H1 (cell line): ENCODE measurements at regions not wholly inside any gene's neighbourhood (a gene's known extent, or its start where the extent isn't known, plus 50 kb on each side); places are given as distances from the start of the nearest gene placed in this dataset.

Source experiments
- CTCF ChIA-PET: fragments of 300-600 bp; sonication (Branson Sonifier 250); formaldehyde crosslinking; loops from one replicate; lab custom pipeline; 2021; ENCODE audit not compliant: partially characterized antibody; lab: Charles Lee
- POLR2A ChIA-PET: fragments of 300-600 bp; sonication (Branson Sonifier 250); formaldehyde crosslinking; loops from one replicate; lab custom pipeline; 2021; ENCODE audit warnings: inconsistent platforms; ENCODE audit not compliant: partially characterized antibody; lab: Charles Lee
- DNase-seq, 2 experiments: peaks; one replicate each; pipeline versions ENCODE4 v3.0.0 to v3.0.0-alpha.2; 2010 to 2022; ENCODE audit warnings: low spot score in 2 of 2, low read depth in 1 of 2, mixed read lengths in 1 of 2
- FAIRE-seq: peaks from 2 replicates; lab custom pipeline; 2011; peaks lifted over from hg19 to GRCh38; lab: Jason Lieb, UNC
- H2AFZ ChIP-seq: 2 replicates; pipeline ENCODE4 v1.8.1; 2012; ENCODE audit warnings: low read length, inconsistent platforms
- H2AK5ac ChIP-seq: 2 replicates; pipeline ENCODE4 v1.6.1; 2013; ENCODE audit warnings: low read depth, low read length
- H2BK120ac ChIP-seq: replicated peaks from 2 replicates; pipeline ENCODE3; 2013; ENCODE audit warnings: low read depth, low read length, inconsistent platforms
- H2BK12ac ChIP-seq: 2 replicates; pipeline ENCODE4 v1.6.1; 2013; ENCODE audit warnings: low read depth, low read length
- H2BK15ac ChIP-seq: 2 replicates; pipeline ENCODE4 v1.6.1; 2013; ENCODE audit warnings: low read length
- H2BK20ac ChIP-seq: 2 replicates; pipeline ENCODE4 v1.6.1; 2013; ENCODE audit warnings: low read length
- H2BK5ac ChIP-seq: 2 replicates; pipeline ENCODE4 v1.6.1; 2013; ENCODE audit warnings: low read depth, low read length
- H3K14ac ChIP-seq: 2 replicates; pipeline ENCODE4 v1.6.1; 2013; ENCODE audit warnings: inconsistent platforms; ENCODE audit not compliant: insufficient read length
- H3K18ac ChIP-seq: 2 replicates; pipeline ENCODE4 v1.6.1; 2013; ENCODE audit warnings: low read length; ENCODE audit errors: extremely low read depth
- H3K23ac ChIP-seq: 2 replicates; pipeline ENCODE4 v1.6.1; 2013; ENCODE audit warnings: inconsistent platforms; ENCODE audit not compliant: insufficient read length
- H3K23me2 ChIP-seq: 2 replicates; pipeline ENCODE4 v1.6.1; 2013; ENCODE audit warnings: low read depth, low read length
- H3K27ac ChIP-seq: 2 replicates; pipeline ENCODE4 v1.6.1; 2011; ENCODE audit warnings: low read depth, low read length, inconsistent platforms
- H3K27me3 ChIP-seq, 4 experiments: replicated peaks in 1 of 4; 1 replicate in 1 of 4; 2 replicates in 3 of 4; pipeline versions ENCODE4 v1.6.1 to v1.8.1; 2011 to 2013; ENCODE audit warnings: low read length in 3 of 4, mild to moderate bottlenecking in 3 of 4, inconsistent platforms in 2 of 4, mixed read lengths in 2 of 4, moderate library complexity in 1 of 4; ENCODE audit not compliant: control insufficient read depth in 3 of 4, insufficient read depth in 3 of 4; ENCODE audit errors: extremely low read depth in 1 of 4
- H3K36me3 ChIP-seq, 4 experiments: 2 replicates each; pipeline versions ENCODE4 v1.6.1 to v1.8.1; 2011 to 2013; ENCODE audit warnings: mild to moderate bottlenecking in 4 of 4, low read length in 3 of 4, moderate library complexity in 2 of 4, control low read depth in 1 of 4, inconsistent platforms in 1 of 4; ENCODE audit not compliant: insufficient read depth in 4 of 4, control insufficient read depth in 2 of 4
- H3K4ac ChIP-seq: replicated peaks from 2 replicates; pipeline ENCODE3; 2013; ENCODE audit warnings: low read length, low read depth, mixed read lengths, inconsistent platforms; ENCODE audit not compliant: insufficient read length
- H3K4me1 ChIP-seq, 4 experiments: replicated peaks in 1 of 4; 1 replicate in 1 of 4; 2 replicates in 3 of 4; pipeline versions ENCODE4 v1.6.1 to v1.8.1; 2011 to 2013; ENCODE audit warnings: low read length in 3 of 4, inconsistent platforms in 2 of 4, mixed read lengths in 1 of 4; ENCODE audit not compliant: insufficient read depth in 4 of 4, control insufficient read depth in 3 of 4
- H3K4me2 ChIP-seq, 2 experiments: 2 replicates each; pipeline versions ENCODE4 v1.6.1 to v1.8.1; 2011 to 2013; ENCODE audit warnings: low read depth in 2 of 2, low read length in 2 of 2, control low read depth in 1 of 2, inconsistent platforms in 1 of 2, mild to moderate bottlenecking in 1 of 2; ENCODE audit not compliant: insufficient read depth in 1 of 2
- H3K4me3 ChIP-seq, 4 experiments: fragments of 200-600, 300-600 bp in 1 of 4; sonication (generic), shearing (Covaris generic), sonication (Bioruptor Twin) in 1 of 4; 2 replicates each; pipeline versions ENCODE4 v1.5.1 to v1.8.1; 2011 to 2016; ENCODE audit warnings: low read length in 4 of 4, low read depth in 3 of 4, control low read depth in 2 of 4, inconsistent platforms in 2 of 4, mild to moderate bottlenecking in 2 of 4, mixed read lengths in 1 of 4, moderate library complexity in 1 of 4; ENCODE audit not compliant: insufficient read depth in 2 of 4; ENCODE audit errors: extremely low read depth in 1 of 4
- H3K56ac ChIP-seq: replicated peaks from 2 replicates; pipeline ENCODE3; 2013; ENCODE audit warnings: low read depth, mild to moderate bottlenecking, mixed read lengths, low read length, inconsistent platforms; ENCODE audit not compliant: insufficient read length
- H3K79me1 ChIP-seq: 2 replicates; pipeline ENCODE4 v1.6.1; 2013; ENCODE audit warnings: low read depth, low read length, control low read depth
- H3K79me2 ChIP-seq, 2 experiments: 2 replicates each; pipeline versions ENCODE4 v1.6.1 to v1.8.1; 2012 to 2013; ENCODE audit warnings: low read length in 2 of 2, mild to moderate bottlenecking in 2 of 2, inconsistent platforms in 1 of 2; ENCODE audit not compliant: insufficient read depth in 2 of 2, control insufficient read depth in 1 of 2
- H3K9ac ChIP-seq, 4 experiments: replicated peaks in 1 of 4; 1 replicate in 1 of 4; 2 replicates in 3 of 4; pipeline versions ENCODE4 v1.6.1 to v1.8.1; 2011 to 2013; ENCODE audit warnings: low read depth in 3 of 4, low read length in 3 of 4, control low read depth in 2 of 4, mild to moderate bottlenecking in 2 of 4, moderate library complexity in 2 of 4, inconsistent platforms in 1 of 4; ENCODE audit errors: extremely low read depth in 1 of 4
- H3K9me3 ChIP-seq, 2 experiments: 2 replicates each; pipeline versions ENCODE4 v1.6.1 to v1.8.1; 2012 to 2013; ENCODE audit warnings: mild to moderate bottlenecking in 2 of 2, moderate library complexity in 2 of 2, control low read depth in 1 of 2, inconsistent platforms in 1 of 2, low read depth in 1 of 2, low read length in 1 of 2, mixed read lengths in 1 of 2; ENCODE audit not compliant: insufficient read depth in 2 of 2
- H4K20me1 ChIP-seq, 2 experiments: replicated peaks in 1 of 2; 2 replicates each; pipeline versions ENCODE3 to v1.8.1; 2011 to 2013; ENCODE audit warnings: inconsistent platforms in 2 of 2, low read length in 2 of 2, mild to moderate bottlenecking in 1 of 2; ENCODE audit not compliant: insufficient read depth in 2 of 2, control insufficient read depth in 1 of 2
- H4K5ac ChIP-seq: 2 replicates; pipeline ENCODE4 v1.6.1; 2013; ENCODE audit warnings: low read length, low read depth, mixed read lengths, inconsistent platforms; ENCODE audit not compliant: insufficient read length
- H4K8ac ChIP-seq: 2 replicates; pipeline ENCODE4 v1.8.0; 2013; ENCODE audit warnings: mild to moderate bottlenecking, moderate library complexity, low read length, inconsistent platforms; ENCODE audit not compliant: insufficient read depth; ENCODE audit errors: extremely low read depth
- H4K91ac ChIP-seq: replicated peaks from 2 replicates; pipeline ENCODE3; 2013; ENCODE audit warnings: low read length, mixed read lengths, inconsistent platforms; ENCODE audit not compliant: insufficient read length
- RBBP5 ChIP-seq: IDR thresholded peaks from 2 replicates; pipeline ENCODE4 v1.7.1; 2012; ENCODE audit warnings: low read depth, mild to moderate bottlenecking, inconsistent platforms, low read length, moderate library complexity, borderline replicate concordance
- RFX5 ChIP-seq: IDR thresholded peaks from 2 replicates; pipeline ENCODE4 v1.6.1; 2011; ENCODE audit warnings: low read depth, low read length, improper control_type of control experiment, borderline replicate concordance
- SIRT6 ChIP-seq: IDR thresholded peaks from one replicate; pipeline ENCODE4 v1.7.1; 2012; ENCODE audit warnings: low read length, inconsistent platforms
- SP1 ChIP-seq: IDR thresholded peaks from 2 replicates; pipeline ENCODE4 v1.6.1; 2011; ENCODE audit warnings: low read depth, low read length
- WGBS, 2 experiments: shearing (Covaris generic) in 1 of 2; methylation state at CpG; one replicate each; pipeline versions ENCODE4 v1.1.6 to v1.1.7; 2013 to 2015; ENCODE audit warnings: low lambda C conversion rate in 2 of 2, mixed read lengths in 2 of 2, inconsistent platforms in 1 of 2, low coverage in 1 of 2, missing lambda C conversion rate in 1 of 2; ENCODE audit not compliant: insufficient replicate concordance in 2 of 2, insufficient coverage in 1 of 2, insufficient read length in 1 of 2; ENCODE audit errors: extremely low coverage in 1 of 2, missing lambda C conversion rate in 1 of 2; 5-methylcytosine and 5-hydroxymethylcytosine counted together
- TF ChIP-seq, protein P1 (sequence below): IDR thresholded peaks from 2 replicates; pipeline ENCODE4 v1.6.1; 2011; ENCODE audit warnings: low read depth, mild to moderate bottlenecking, low read length; ENCODE audit not compliant: insufficient read depth

- Histone ChIP-seq H3K4me2 (no peak overlapping the region), H2BK120ac (no peak overlapping the region), H3K4me3 (no peak overlapping the region), H3K23me2 (peaks cover 3% of the 10 kb centered on the region; the same call in 1 of the 2 replicates), H4K5ac (no peak overlapping the region), H2AFZ (no peak overlapping the region), H3K9me3 (no peaks in the 10 kb centered on the region), H3K27ac (no peak overlapping the region), H3K4me1 (peaks cover 0 to 2% (median 0%) of the 10 kb centered on the region in 4 experiments; a peak in 3 of 7 replicates), H3K27me3 (no peaks in the 10 kb centered on the region), H2AK5ac (no peak overlapping the region), H3K23ac (no peak overlapping the region), H3K56ac (no peak overlapping the region), H3K14ac (no peak overlapping the region), H4K91ac (no peak overlapping the region), H4K20me1 (no peaks in the 10 kb centered on the region), H2BK20ac (no peak overlapping the region), H2BK15ac (no peak overlapping the region), H3K4ac (no peak overlapping the region), H2BK12ac (no peak overlapping the region), H3K9ac (no peak overlapping the region), H2BK5ac (no peak overlapping the region), H3K18ac (no peak overlapping the region), H4K8ac (no peak overlapping the region), H3K79me2 (no peaks in the 10 kb centered on the region), H3K36me3 (no peaks in the 10 kb centered on the region), H3K79me1 (no peaks in the 10 kb centered on the region)
- no peak for DNase-seq
- ChIA-PET POLR2A (no interaction called here), CTCF (interaction anchor here (1.2 kb wide), 1 partner anchor 108 kb away, joined by 3 read pairs; no protein-coding TSS in a partner anchor)
- no peak for TF ChIP-seq RBBP5
- no peak for TF ChIP-seq SIRT6
- TF ChIP-seq SP1 = no peak
- TF ChIP-seq, protein P1, sequence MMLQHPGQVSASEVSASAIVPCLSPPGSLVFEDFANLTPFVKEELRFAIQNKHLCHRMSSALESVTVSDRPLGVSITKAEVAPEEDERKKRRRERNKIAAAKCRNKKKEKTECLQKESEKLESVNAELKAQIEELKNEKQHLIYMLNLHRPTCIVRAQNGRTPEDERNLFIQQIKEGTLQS = no peak
- no peak for TF ChIP-seq RFX5
- FAIRE-seq = no peak
- WGBS, 2 experiments = 94% methylated on average over 2 of the region's 2 CpGs; no CpG with 5 or more reads in 1 of the 2 experiments
These were observed 158.5 kb upstream of the HMGA2 start for GRCh38 chr12:65665817-65666216.
